CD4-positive, alpha-beta T cell treated with Interleukin-1 beta for 1 hour (primary cell): ENCODE measurements at regions not wholly inside any gene's neighbourhood (a gene's known extent, or its start where the extent isn't known, plus 50 kb on each side); places are given as distances from the start of the nearest gene placed in this dataset.
"Not testable (repeated sequence)": the region's sequence is repeated elsewhere in the genome, so short reads cannot be mapped to it uniquely, and the experiment has no call there.

ENCODE experiments used
- DNase-seq, 2 donors: peaks; one replicate each; pipeline ENCODE4 v3.0.0-alpha.2; 2020 to 2022

GRCh38 chr12:14215949-14216348 lies 149.5 kb upstream of the ATF7IP start:
- not testable (repeated sequence) for DNase-seq

DNA sequence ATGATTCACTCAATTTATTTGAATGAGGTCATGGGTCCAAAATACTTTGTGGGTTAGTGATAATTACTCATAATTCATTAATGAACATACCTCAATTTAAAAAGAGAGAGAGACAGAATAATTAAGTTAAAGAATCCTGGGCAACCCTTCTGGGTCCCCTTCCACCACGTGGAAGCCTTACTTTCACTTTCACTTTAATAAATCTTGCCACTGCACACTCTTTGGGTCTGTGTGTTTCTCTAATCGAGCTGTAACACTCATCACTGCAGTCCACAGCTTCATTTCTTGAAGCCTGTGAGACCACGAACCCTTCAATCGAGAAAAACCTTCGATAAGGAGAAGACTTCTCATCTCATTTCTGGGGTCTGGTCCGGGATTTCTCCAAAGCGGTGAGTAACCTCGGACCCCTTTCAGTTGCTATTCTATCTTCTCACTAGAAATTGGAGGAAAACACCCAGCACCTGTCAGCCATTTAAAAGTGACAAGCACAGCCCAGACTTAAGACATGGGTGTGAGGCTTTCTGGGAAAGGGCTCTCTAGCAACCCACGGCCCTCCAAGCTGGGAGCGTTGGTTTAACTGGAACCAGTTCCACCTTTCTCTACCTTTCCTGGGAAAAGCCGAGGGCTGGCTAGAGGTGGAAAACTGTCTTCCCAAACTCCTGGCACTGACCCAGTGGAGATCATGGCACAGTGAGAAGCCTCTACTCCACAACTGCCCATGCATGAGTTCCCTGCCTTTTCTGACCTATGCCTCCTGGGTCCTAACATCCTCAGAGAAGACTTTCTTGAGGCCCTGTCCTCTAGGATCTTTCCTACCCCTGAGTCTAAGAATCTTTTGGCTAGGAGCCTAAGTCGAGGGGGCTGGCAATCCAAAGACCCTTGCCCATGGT lies 148.8 kb upstream of the ATF7IP start:
- peak in 1 of 2 donors; percentile 53 for DNase-seq

GRCh38 chr12:14219156-14219555 lies 146.3 kb upstream of the ATF7IP start:
- DNase-seq = no peak

GRCh38 chr12:14219670-14220069 lies 145.8 kb upstream of the ATF7IP start:
- not testable (repeated sequence) for DNase-seq

- no peak for DNase-seq
Observed at GRCh38 chr12:14225064-14225463, 140.4 kb upstream of the ATF7IP start.

- DNase-seq = not testable (repeated sequence)
Observed at GRCh38 chr12:14235176-14235575, 130.3 kb upstream of the ATF7IP start.

GRCh38 chr12:14236641-14237040 lies 128.8 kb upstream of the ATF7IP start:
- DNase-seq = not testable (repeated sequence)

DNA sequence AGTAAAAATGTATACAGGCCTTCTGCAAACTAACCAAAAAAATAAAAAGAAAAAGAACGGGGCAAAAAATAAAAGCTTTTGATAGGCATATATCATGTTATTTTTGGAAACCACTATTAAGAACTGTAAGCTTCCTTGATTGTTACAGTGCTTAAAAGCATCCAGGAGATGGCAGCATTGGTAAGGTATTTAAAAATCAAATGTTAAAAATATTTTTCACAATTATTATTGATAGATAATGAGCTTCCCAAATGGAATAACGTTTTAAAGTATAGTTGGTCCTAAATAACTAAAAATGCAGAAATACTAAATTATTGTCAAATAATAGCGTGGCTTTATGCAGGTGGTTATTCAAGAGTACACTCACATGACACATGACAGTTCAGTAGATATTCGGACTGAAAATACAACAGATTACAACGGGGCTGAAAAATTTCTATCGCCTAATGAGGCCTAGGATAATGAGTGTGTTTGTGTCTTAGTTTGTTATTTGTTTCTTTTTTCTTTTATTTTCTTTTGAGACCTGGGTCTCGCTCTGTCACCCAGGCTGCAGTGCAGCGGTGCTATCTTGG lies 127.2 kb upstream of the ATF7IP start:
- DNase-seq = peak in 1 of 2 donors; percentile 52

- peak; percentile 52 to 69 for DNase-seq
Observed at GRCh38 chr12:14239350-14239934, 126.0 kb upstream of the ATF7IP start.

DNA sequence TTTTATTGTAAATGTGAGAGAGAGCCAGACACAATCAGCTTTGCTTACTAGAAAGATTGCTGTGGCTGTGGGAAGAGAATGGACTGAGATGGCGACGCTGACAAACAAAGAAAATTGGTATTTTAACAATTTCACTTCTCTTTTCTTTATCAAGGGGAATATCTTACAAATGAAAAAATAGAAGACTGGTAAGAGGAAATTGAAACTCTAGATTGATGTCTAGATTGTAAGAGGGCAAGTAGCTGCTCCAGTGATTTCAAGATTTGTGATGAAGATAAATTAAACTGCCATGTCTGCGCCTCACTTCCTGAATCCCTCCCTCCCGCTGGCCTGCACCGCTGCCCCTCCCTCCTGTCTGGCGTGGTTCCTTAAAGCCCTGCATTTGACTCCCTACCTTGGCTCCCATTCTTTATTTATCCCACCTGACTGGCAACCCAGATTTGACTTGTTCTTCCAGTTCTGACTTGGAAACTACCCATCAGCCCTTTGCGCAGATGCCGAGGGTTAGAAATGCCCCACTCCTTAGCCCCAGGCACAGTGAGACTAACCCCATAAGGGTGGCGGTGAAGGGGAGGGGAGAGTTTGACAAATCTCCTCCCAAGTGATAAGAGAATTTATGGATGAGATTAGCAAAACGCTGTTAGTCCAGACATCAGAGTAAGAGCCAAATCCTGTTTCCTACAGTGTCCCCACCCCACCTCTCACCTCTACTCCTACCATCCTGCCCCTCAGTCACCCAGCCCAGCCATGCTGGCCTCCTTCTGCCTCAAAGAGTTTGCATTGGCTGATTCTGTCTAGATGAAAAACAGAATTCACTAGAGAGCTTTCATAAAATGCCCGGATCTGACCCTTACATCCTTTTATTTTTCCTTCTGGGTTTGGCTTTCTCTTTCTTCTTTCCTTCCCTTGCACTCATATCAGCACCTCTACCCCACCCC lies 125.3 kb upstream of the ATF7IP start:
- peak; percentile 26 to 59 for DNase-seq

DNA sequence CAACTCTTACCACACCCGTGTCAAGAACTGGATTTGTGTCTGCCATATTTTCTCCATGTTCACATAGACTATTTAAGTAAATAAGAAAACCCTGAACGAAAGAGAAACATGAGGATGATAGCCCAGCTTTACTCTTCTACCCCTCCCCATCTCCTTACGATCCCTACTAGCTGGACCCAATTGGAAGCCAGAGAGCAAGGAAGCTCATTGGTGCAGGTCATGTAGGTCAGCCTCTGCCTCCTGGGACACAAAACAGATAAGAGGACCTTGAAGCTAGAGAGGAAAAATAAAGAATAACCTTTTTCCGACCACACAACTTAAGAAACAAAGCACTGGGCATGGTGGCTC lies 124.6 kb upstream of the ATF7IP start:
- DNase-seq = no peak

DNA sequence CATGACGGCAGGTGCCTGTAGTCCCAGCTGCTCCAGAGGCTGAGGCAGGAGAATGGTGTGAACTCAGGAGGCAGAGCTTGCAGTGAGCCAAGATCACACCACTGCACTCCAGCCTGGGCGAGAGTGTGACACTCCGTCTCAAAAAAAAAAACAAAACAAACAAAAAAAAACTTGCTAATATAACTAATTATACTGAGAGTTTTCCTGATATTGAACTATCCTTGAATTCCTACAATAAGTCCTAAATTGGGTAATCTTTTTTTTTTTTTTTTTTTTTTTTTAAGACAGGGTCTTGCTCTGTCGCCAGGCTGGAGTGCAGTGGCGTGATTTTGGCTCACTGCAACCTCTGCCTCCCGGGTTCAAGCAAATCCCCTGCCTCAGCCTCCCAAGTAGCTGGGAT lies 122.7 kb upstream of the ATF7IP start:
- DNase-seq = not testable (repeated sequence)

DNA sequence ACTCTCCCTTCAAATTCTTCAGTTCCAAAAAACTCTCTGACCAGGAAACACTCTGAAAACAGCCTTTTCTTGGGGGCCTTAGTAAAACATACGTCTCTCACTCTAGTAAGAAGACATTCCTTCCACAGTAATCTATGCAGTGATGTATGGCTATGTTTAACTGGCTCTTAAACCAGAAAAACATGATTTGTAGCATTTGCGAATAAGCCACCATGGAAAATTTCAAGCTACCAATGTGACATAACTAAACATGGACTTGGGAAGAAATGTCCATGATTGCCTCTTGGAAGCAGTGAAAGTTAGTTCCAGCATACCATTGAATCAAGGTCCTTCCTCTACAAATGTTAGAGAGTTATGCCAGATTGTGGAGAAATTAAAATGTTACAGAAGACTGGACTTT lies 121.5 kb upstream of the ATF7IP start:
- no peak for DNase-seq

- no peak for DNase-seq
Observed at GRCh38 chr12:14244876-14245669, 120.4 kb upstream of the ATF7IP start.

DNA sequence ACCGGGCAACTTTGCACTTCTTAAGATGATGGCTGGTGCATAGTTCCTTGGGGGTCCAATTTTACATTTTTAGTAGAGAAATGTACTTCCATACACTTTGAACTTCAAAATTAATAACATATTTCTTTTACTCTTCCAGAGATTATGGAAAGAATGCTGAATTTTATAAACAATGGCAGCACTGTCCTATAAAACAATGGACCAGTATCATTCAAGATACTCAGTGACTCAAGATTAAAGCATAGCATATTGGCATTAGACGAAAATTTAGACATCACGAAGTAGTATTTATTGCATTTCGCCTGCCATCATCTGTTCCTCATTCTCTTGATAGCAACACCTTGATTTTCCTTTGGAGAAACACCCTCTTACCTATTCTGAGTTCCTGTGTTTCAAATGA lies 118.3 kb upstream of the ATF7IP start:
- DNase-seq = no peak

DNA sequence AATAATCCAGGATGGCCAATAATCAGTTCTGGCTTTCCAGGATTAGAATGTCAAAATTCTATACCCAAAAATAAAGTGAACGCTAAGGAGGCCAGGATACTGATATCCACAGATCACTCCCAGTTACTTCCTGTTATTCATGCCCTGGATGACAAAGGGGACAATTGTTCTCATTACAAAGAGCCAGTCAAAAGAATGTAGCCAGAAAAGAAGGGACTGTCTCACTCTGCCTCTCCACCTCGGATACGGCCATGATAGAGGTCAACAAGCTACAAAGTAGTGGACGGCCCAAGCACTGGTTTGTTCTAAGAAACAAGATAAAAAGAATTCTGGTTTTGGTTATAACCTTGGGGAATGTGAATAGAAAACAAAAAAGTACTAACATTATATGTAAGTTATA lies 116.1 kb upstream of the ATF7IP start:
- DNase-seq = no peak

GRCh38 chr12:14252697-14253096 lies 112.8 kb upstream of the ATF7IP start:
- DNase-seq = no peak

- no peak for DNase-seq
Observed at GRCh38 chr12:14253496-14253895, 112.0 kb upstream of the ATF7IP start.

DNA sequence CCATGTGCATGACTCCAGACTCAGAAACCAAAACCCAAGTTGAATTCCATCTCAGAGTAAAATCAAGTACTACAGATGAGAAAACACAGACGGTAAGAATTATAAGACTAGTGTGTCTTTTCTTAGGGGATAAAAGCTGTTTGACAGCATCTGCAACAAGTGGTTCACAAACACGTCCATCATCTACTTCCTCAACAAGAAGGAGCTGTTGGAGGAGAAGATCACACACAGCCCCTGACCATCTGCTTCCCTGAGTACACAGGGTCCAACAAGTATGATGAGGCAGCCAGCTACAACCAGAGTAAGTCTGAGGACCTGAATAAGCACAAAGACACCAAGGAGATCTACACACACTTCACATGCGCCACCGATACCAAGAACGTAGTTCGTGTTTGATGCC lies 110.7 kb upstream of the ATF7IP start:
- no peak for DNase-seq

DNA sequence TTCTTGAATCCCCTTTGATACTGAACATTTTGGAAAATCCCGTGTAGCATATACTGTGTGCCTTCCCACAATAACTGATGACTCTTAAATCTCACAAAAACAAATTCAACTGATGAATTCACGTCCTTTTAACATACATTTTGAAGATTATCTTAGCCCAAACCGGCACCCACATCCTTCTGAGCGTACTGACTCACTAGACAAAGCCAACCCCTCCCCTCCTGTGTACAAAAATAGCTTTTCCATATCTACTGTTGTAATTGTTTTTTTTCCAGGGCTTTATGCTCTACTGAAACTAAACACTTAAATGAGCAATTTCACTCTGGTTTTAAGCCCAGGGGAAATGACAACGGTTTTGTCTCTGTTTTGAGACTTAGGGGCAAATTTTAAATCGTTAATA lies 109.4 kb upstream of the ATF7IP start:
- peak; percentile 29 to 68 for DNase-seq

GRCh38 chr12:14256555-14257169 lies 108.8 kb upstream of the ATF7IP start:
- DNase-seq = peak; percentile 87

DNA sequence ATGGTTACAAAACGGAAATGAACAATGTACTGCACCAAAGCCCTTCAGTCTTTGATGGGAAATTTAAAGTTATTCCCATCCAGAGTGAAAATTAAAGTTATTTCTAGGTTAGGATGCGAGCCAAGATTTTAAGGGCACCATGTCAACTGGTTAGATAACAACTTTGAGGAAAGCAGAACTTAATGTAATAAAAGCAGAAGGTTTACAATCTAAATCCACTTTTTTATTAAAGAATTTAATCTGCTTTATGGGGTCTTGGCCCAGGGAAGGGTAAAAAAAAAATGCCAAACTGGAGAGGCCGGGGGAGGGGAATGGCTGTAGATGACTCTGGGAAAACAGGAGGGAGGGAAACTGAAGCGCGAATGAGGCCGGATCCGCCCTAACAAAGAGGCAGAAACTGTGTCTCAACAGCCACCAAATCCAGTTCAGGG lies 108.2 kb upstream of the ATF7IP start:
- no peak for DNase-seq
